ENCODE measurements at regions not wholly inside any gene's neighbourhood (a gene's known extent, or its start where the extent isn't known, plus 50 kb on each side); places are given as distances from the start of the nearest gene placed in this dataset.

DNA sequence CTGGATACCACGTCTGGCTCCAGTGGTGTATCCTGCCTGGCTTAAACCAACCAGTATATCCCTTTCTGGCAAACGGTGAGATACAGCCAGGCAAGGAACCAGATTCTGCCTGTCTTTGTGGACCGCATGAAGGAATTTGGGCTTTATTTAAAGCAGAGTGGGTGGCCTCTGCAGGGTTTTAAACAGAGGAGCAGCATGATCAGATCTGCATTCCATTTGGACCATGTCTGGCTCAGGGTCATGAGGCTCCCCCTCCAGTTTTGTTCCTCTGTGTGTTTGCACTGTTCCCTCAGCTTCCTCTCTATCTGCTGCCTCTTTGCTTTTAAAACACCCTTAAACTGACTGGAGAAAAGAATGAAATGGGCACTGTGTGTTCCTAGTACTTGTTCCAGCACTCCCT is 195.0 kb downstream of the GIPC2 start:
- no peak for DNase-seq (ENCODE audit: low spot score)
- intact Hi-C loops (cut with DNase I): no loop called here
- H3K27ac ChIP-seq: no peak overlapping the region
- no peaks in the 10 kb centered on the region for H3K27me3 ChIP-seq (replicated peaks; ENCODE audit: insufficient read depth)
- 15% methylated on average over 3 of the region's 3 CpGs for WGBS
- H3K9me3 ChIP-seq: no peaks in the 10 kb centered on the region
- H3K4me1 ChIP-seq (replicated peaks): no peaks in the 10 kb centered on the region
- no peak overlapping the region for H3K4me3 ChIP-seq
- TF ChIP-seq, protein P1, sequence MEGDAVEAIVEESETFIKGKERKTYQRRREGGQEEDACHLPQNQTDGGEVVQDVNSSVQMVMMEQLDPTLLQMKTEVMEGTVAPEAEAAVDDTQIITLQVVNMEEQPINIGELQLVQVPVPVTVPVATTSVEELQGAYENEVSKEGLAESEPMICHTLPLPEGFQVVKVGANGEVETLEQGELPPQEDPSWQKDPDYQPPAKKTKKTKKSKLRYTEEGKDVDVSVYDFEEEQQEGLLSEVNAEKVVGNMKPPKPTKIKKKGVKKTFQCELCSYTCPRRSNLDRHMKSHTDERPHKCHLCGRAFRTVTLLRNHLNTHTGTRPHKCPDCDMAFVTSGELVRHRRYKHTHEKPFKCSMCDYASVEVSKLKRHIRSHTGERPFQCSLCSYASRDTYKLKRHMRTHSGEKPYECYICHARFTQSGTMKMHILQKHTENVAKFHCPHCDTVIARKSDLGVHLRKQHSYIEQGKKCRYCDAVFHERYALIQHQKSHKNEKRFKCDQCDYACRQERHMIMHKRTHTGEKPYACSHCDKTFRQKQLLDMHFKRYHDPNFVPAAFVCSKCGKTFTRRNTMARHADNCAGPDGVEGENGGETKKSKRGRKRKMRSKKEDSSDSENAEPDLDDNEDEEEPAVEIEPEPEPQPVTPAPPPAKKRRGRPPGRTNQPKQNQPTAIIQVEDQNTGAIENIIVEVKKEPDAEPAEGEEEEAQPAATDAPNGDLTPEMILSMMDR (IDR thresholded peaks at IDR 0.05): no peak
- TF ChIP-seq POLR2A (IDR thresholded peaks at IDR 0.05) (no peak), POLR2AphosphoS5 (IDR thresholded peaks at IDR 0.05) (no peak)
- H3K36me3 ChIP-seq: no peaks in the 10 kb centered on the region

DNA sequence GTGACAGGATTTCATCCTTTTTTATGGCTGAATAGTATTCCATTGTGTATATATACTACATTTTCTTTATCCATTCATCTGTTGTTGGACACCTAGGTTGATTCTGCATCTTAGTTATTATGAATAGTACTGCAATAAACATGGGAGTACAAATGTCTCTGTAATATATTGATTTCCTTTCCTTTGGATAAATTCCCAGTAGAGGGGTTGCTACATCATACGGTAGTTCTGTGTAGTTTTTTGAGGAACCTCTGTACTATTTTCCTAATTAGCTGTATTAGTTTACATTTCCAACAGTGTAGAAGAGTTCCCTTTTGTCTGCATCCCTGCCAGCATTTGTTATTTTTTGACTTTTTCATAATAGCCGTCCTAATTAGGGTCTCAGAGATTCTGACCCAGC is 201.3 kb downstream of the GIPC2 start:
- Histone ChIP-seq H3K27ac (no peak overlapping the region), H3K27me3 (replicated peaks; ENCODE audit: insufficient read depth) (no peaks in the 10 kb centered on the region), H3K4me3 (no peak overlapping the region), H3K4me1 (replicated peaks) (no peaks in the 10 kb centered on the region), H3K9me3 (no peaks in the 10 kb centered on the region), H3K36me3 (no peaks in the 10 kb centered on the region)
- intact Hi-C loops (cut with DNase I): no loop called here
- 65% methylated on average over 2 of the region's 2 CpGs for WGBS
- TF ChIP-seq POLR2A (IDR thresholded peaks at IDR 0.05) (no peak), POLR2AphosphoS5 (IDR thresholded peaks at IDR 0.05) (no peak)
- TF ChIP-seq, protein P1 (IDR thresholded peaks at IDR 0.05): no peak
- DNase-seq (ENCODE audit: low spot score): no peak

DNA sequence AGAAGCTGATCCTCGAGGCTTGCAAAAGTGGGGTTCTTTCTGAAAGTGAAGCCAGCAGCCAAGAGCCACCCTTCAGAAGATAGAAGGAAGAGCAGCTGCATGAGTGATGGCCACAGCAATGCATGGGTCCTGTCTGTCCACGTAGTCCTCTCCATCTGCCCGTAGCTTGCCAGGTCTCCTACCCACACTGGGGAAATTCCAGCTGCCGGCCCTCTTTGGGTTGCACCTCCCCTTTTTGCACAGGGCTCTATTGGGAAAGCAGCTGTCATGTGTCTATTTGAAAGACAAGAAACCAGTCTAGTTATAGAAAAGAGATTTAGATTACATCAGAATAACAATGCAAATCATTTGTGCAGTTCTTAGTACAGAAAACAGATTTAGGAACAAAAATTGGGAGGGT is 204.4 kb downstream of the GIPC2 start:
- Histone ChIP-seq H3K36me3 (no peaks in the 10 kb centered on the region), H3K4me3 (no peak overlapping the region), H3K27ac (no peak overlapping the region), H3K4me1 (replicated peaks) (no peaks in the 10 kb centered on the region), H3K9me3 (no peaks in the 10 kb centered on the region), H3K27me3 (replicated peaks; ENCODE audit: insufficient read depth) (peaks cover 2% of the 10 kb centered on the region)
- TF ChIP-seq, protein P1 (IDR thresholded peaks at IDR 0.05): no peak
- no peak for TF ChIP-seq POLR2A (IDR thresholded peaks at IDR 0.05)
- no peak for TF ChIP-seq POLR2AphosphoS5 (IDR thresholded peaks at IDR 0.05)
- WGBS: 63% methylated on average over 4 of the region's 4 CpGs
- DNase-seq (ENCODE audit: low spot score): no peak
- intact Hi-C loops (cut with DNase I): no loop called here

DNA sequence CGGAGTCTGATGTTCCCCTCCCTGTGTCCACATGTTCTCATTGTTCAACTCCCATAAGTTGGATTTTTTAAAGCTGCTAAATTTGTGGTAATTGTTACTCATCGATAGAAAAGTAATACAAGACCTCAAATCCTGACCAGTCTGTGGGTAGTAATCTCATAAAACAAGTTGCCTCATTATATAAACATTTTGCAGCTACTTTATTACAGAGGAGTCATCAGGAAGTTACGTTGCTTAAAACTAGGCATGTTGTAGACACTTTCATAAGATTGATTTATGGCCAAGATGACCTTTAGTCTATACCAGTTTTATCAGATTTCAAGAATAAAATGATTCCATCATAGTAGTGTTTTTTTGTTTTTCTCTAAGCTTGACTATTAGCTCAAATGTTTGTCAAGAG is 208.8 kb downstream of the GIPC2 start:
- Histone ChIP-seq H3K4me1 (replicated peaks) (no peaks in the 10 kb centered on the region), H3K4me3 (no peak overlapping the region), H3K27me3 (replicated peaks; ENCODE audit: insufficient read depth) (peaks cover 5% of the 10 kb centered on the region), H3K27ac (no peak overlapping the region), H3K9me3 (no peaks in the 10 kb centered on the region), H3K36me3 (no peaks in the 10 kb centered on the region)
- DNase-seq (ENCODE audit: low spot score): no peak
- WGBS: 39% methylated on average over 3 of the region's 3 CpGs
- intact Hi-C loops (cut with DNase I): no loop called here
- TF ChIP-seq POLR2AphosphoS5 (IDR thresholded peaks at IDR 0.05) (no peak), POLR2A (IDR thresholded peaks at IDR 0.05) (no peak)
- TF ChIP-seq, protein P1 (IDR thresholded peaks at IDR 0.05): no peak

DNA sequence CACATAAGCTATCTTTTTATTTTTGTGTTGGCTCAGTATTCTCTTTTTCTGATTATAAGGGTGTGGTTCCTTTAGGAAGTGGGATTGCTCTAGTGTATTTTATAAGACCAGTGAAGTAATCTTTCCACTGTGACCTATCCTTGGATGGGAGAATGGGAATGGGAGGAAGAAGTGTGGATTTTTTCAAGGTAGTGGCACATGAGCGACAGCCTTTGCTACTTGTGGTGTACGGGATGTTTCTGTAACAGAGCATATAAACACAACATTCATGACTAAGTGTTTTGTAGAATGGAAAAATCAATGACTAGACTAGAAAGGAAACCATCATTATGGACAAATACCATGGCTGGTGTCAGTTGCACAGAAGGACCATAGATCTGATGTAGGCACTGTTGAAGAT is 209.6 kb downstream of the GIPC2 start:
- H3K27ac ChIP-seq: no peak overlapping the region
- no peaks in the 10 kb centered on the region for H3K36me3 ChIP-seq
- H3K4me3 ChIP-seq: no peak overlapping the region
- H3K9me3 ChIP-seq: no peaks in the 10 kb centered on the region
- 85% methylated on average over 2 of the region's 2 CpGs for WGBS
- no peaks in the 10 kb centered on the region for H3K4me1 ChIP-seq (replicated peaks)
- TF ChIP-seq POLR2AphosphoS5 (IDR thresholded peaks at IDR 0.05) (no peak), POLR2A (IDR thresholded peaks at IDR 0.05) (no peak)
- TF ChIP-seq, protein P1 (IDR thresholded peaks at IDR 0.05): no peak
- H3K27me3 ChIP-seq (replicated peaks; ENCODE audit: insufficient read depth): peaks cover 5% of the 10 kb centered on the region
- DNase-seq (ENCODE audit: low spot score): no peak
- intact Hi-C loops (cut with DNase I): no loop called here

Measured in prostate gland (tissue), 2 donors.